NOMO-1 (cell line): ENCODE measurements at regions not wholly inside any gene's neighbourhood (a gene's known extent, or its start where the extent isn't known, plus 50 kb on each side); places are given as distances from the start of the nearest gene placed in this dataset.

Experiments used
- DNase-seq, 2 experiments: peaks; one replicate each; lab custom pipeline; 2025; ENCODE audit not compliant: unreplicated experiment in 2 of 2; lab: John Stamatoyannopoulos, UW

GRCh38 chr6:90654806-90655205, 67.9 kb upstream of the MAP3K7 start:
- no peak for DNase-seq

GRCh38 chr6:90654166-90654565, 67.3 kb upstream of the MAP3K7 start:
- DNase-seq: no peak

DNA sequence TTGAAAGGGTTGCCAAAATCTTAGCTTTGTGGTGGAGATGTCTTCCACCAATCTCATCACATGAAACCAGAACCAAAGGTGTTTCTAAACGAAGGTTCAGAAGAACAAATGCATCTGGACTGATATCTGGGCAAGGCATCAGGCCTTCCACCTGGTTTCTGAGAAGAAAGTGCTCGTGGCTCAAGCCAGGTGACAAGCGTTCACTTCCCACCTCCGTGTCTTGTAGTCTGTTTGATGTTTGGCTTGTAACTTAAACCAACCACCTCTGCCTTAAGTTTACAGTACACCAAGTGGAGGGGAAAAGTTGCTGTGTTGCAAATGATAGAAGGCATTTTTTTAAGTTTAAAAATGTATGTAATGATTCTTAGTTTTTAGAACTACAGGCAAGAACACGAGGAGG, 66.9 kb upstream of the MAP3K7 start:
- no peak for DNase-seq

DNA sequence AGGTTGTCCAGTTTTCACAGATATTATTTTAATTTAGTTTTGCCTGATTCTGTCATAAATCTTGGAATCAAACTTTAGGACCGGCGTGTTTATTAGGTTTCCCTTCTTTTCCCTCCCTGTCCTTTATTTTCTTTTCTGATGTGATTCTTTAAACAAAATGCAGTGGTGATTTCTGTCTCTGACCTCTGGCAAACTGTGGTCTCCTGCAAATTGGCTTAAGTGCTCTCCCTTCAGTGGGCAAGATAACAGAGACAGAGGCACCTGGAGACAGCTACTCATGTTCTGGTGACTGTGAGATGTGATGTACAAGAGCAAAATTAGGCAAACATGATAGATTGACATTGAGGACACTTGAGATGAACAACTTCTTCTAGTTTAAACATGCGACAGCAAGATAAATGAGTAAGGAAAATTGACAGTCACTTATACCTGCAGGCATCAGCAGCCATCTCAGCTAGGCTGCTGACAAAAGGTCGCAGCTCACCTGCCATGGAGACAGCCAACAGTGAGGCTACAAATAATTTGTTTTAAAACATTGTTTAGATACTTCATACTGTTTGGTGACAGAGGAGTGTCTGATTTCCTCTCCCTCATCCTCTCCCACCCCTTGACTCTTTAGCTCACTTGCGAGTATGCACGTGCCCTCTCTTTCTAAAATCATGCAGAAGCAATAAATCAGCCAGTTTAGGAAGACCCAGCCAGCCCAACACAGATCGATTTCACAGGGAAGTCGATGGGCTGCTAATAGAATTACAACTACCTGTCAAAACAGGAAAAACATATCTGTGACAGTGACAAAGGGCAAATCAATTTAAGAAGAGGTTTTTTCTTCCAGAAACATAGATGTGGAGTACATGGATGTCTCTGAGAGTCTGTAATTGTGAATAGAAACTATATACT, 63.4 kb upstream of the MAP3K7 start:
- no peak for DNase-seq

DNA sequence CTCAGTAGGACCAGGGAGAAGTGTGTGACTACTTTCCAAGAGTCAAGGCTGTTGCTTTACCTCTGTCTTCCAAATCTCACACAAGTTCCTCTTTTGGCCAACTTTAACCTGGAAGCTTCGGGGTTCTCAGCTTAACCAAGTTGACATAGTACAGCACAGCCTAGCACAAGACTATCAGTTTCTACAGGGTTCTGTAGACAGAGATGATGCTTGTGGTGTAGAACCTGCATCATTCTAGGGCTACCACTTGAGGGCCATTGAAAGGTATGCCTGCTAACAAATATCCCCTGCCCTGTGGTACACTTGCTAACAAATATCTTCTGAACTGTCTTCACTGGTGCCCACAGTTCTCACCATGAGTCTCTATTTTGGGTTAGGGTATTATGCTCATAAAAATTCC, 62.0 kb upstream of the MAP3K7 start:
- no peak for DNase-seq

DNA sequence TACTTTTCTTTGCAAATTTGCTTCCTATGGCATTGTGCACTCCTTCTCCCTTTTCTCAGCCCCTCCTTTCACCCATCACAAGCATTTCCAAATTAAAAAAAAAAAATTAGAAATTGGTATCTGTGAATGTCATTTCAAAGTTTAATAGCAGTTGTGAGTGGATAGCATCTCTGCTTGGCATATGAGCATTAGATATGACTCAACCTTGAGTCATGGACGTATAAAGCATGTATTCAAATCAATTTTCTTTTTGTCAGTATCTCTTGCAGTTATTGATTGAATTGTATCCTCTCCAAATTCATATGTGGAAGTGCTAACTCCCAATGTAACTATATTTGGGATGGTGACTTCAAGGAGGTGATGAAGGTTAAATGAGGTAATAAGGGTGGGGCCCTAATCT, 60.1 kb upstream of the MAP3K7 start:
- DNase-seq: no peak

DNA sequence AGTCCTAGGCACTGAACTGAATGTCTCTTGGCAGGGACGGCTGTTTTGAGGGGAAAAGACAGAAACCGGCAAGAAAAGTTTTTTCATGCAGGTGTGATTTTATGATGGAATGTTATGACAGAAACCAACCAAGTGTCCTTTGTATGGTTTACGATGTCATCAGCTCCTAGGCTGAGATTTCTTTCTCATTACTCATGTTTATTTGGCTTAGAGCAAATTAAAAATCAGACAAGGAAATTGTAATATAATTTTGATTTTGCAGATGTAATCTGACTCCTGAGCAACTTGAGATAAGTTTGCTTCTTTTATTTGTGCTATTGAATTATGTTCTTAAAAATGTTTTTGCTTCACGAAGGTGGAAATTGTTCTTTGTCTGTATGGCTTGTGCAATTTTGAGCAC, 58.8 kb upstream of the MAP3K7 start:
- DNase-seq: no peak

DNA sequence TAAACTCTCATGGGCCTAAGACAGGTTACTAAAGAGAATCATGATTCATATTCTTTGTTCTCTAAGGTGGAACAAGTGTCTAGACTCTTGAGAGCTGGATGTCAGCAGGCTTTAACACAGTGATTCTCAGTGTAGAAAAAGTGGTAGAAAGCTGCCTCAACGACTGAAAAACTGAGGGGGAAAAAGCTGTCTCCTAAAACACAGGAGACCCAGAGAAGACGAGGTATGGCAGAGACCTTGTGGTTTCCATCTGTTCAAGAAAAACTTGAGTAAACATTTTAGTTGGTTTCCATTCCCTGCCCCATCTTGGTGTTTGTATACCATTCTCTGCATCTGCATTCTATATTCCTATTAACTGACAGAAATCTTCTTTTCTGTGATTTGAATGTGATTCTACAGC, 57.6 kb upstream of the MAP3K7 start:
- no peak for DNase-seq

- no peak for DNase-seq
These were observed 56.5 kb upstream of the MAP3K7 start for GRCh38 chr6:90643381-90643780.

DNA sequence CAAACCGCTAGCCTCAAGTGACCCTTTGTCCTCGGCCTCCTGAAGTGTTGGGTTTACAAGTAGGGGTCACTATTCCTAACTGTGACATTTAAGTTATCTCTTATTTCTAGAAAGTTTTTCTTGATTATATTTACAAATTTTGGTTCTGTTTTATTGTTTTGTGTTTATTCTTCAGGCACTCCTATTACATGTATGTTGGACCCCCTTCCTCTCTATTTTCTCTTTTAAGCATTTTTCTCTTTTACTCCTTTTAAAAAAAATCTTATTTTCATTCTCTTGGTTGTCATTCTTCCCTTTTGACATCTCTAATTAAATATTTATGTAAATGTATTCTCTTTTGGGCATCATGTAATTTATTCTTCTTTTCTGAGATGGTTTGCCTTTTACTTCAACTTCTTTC, 50.4 kb upstream of the MAP3K7 start:
- DNase-seq: no peak
